ENCODE measurements at regions not wholly inside any gene's neighbourhood (a gene's known extent, or its start where the extent isn't known, plus 50 kb on each side); places are given as distances from the start of the nearest gene placed in this dataset.

DNA sequence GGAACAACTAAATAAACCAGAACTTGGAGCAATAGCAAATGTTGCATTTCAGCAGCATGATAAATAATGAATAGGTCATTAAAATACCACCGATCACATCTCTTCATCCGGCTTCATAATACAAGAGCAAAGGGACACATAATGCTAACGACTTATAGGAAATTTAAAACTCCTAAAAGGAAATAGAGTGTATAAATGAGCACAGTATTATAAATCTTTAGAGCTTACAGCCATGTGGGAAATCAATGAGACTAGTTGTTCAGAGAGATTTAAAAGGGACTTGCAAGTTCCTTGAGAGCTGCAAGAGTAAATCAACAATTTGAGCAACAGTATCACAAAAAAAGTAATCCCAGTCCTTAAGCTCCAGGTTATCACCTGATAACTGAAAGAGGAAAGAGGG lies 677.0 kb downstream of the PLOD2 start:
- Mint-ChIP-seq H3K27ac (no peak overlapping the region), H3K4me1 (no peaks in the 10 kb centered on the region), H3K27me3 (ENCODE audit: low read depth in 3 of 3) (peaks cover 0 to 1% (median 0%) of the 10 kb centered on the region in 3 donors), H3K4me3 (no peak overlapping the region), H3K9me3 (peaks cover 0 to 10% (median 4%) of the 10 kb centered on the region in 7 donors), H3K36me3 (no peaks in the 10 kb centered on the region)
- Histone ChIP-seq H4K20me1 (ENCODE audit: insufficient read depth, low read length) (no peaks in the 10 kb centered on the region), H3K9me3 (replicated peaks in 1 of 2; ENCODE audit: control insufficient read depth in 1 of 2, insufficient read depth in 1 of 2, low read length in 2 of 2) (peaks cover 0 to 4% of the 10 kb centered on the region in 2 donors), H3K79me2 (ENCODE audit: insufficient read depth, low read length) (no peaks in the 10 kb centered on the region), H3K36me3 (replicated peaks in 1 of 2; ENCODE audit: control insufficient read depth in 1 of 2, insufficient read depth in 2 of 2, low read length in 2 of 2) (no peaks in the 10 kb centered on the region), H3K9ac (ENCODE audit: insufficient read depth, low read length, poor library complexity, severe bottlenecking) (no peak overlapping the region), H2AFZ (ENCODE audit: insufficient read depth, low read depth, low read length, poor library complexity, severe bottlenecking) (no peak overlapping the region), H3K4me1 (ENCODE audit: control insufficient read depth in 1 of 2, insufficient read depth in 2 of 2, low read length in 2 of 2) (no peaks in the 10 kb centered on the region), H3K4me2 (replicated peaks; ENCODE audit: extremely low read depth, low read length, poor library complexity, severe bottlenecking) (no peak overlapping the region), H3K27me3 (ENCODE audit: control insufficient read depth in 2 of 2, insufficient read depth in 2 of 2, low read length in 2 of 2) (no peaks in the 10 kb centered on the region), H3K4me3 (replicated peaks in 1 of 3; ENCODE audit: low read depth in 2 of 3, low read length in 3 of 3) (no peak overlapping the region), H3K27ac (ENCODE audit: low read depth in 1 of 2, low read length in 2 of 2) (no peak overlapping the region)
- WGBS (ENCODE audit: insufficient coverage) = no CpG with 5 or more reads among the region's 3 CpGs
- intact Hi-C loops (cut with micrococcal nuclease) = no loop called here
- TF ChIP-seq, protein P1, sequence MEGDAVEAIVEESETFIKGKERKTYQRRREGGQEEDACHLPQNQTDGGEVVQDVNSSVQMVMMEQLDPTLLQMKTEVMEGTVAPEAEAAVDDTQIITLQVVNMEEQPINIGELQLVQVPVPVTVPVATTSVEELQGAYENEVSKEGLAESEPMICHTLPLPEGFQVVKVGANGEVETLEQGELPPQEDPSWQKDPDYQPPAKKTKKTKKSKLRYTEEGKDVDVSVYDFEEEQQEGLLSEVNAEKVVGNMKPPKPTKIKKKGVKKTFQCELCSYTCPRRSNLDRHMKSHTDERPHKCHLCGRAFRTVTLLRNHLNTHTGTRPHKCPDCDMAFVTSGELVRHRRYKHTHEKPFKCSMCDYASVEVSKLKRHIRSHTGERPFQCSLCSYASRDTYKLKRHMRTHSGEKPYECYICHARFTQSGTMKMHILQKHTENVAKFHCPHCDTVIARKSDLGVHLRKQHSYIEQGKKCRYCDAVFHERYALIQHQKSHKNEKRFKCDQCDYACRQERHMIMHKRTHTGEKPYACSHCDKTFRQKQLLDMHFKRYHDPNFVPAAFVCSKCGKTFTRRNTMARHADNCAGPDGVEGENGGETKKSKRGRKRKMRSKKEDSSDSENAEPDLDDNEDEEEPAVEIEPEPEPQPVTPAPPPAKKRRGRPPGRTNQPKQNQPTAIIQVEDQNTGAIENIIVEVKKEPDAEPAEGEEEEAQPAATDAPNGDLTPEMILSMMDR (IDR thresholded peaks at IDR 0.05) = no peak
- no peak for DNase-seq

DNA sequence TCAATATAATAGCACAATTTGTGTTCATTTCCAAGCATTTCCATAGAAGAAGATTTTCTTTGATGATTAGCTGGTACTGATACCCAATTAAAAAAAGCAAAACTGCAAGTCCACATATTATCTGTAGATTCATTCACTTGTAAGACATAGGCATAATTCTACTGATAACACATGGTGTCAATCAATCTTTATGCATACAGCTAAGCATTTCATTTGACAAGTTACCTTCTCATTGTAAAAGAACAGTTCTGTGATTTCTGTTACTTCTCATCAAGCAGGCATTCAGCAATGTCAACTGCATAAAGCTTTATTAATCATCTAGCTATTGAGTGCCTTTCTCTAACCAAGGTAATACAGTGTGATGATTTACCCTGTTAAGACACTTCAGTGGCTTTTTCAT lies 672.0 kb downstream of the PLOD2 start:
- Histone ChIP-seq H3K36me3 (replicated peaks in 1 of 2; ENCODE audit: control insufficient read depth in 1 of 2, insufficient read depth in 2 of 2, low read length in 2 of 2) (no peaks in the 10 kb centered on the region), H3K27me3 (ENCODE audit: control insufficient read depth in 2 of 2, insufficient read depth in 2 of 2, low read length in 2 of 2) (no peaks in the 10 kb centered on the region), H3K4me3 (replicated peaks in 1 of 3; ENCODE audit: low read depth in 2 of 3, low read length in 3 of 3) (no peak overlapping the region), H4K20me1 (ENCODE audit: insufficient read depth, low read length) (no peaks in the 10 kb centered on the region), H3K79me2 (ENCODE audit: insufficient read depth, low read length) (no peaks in the 10 kb centered on the region), H2AFZ (ENCODE audit: insufficient read depth, low read depth, low read length, poor library complexity, severe bottlenecking) (no peak overlapping the region), H3K9me3 (replicated peaks in 1 of 2; ENCODE audit: control insufficient read depth in 1 of 2, insufficient read depth in 1 of 2, low read length in 2 of 2) (peaks cover 0 to 7% of the 10 kb centered on the region in 2 donors), H3K4me2 (replicated peaks; ENCODE audit: extremely low read depth, low read length, poor library complexity, severe bottlenecking) (no peak overlapping the region), H3K4me1 (ENCODE audit: control insufficient read depth in 1 of 2, insufficient read depth in 2 of 2, low read length in 2 of 2) (no peaks in the 10 kb centered on the region), H3K27ac (ENCODE audit: low read depth in 1 of 2, low read length in 2 of 2) (no peak overlapping the region), H3K9ac (ENCODE audit: insufficient read depth, low read length, poor library complexity, severe bottlenecking) (no peak overlapping the region)
- H3K36me3 Mint-ChIP-seq = no peaks in the 10 kb centered on the region
- no peak for DNase-seq
- no peak overlapping the region for H3K27ac Mint-ChIP-seq
- TF ChIP-seq, protein P1 (IDR thresholded peaks at IDR 0.05) = no peak
- H3K9me3 Mint-ChIP-seq = peaks cover 0 to 6% (median 3%) of the 10 kb centered on the region in 7 donors
- peaks cover 0 to 1% (median 0%) of the 10 kb centered on the region in 3 donors for H3K27me3 Mint-ChIP-seq (ENCODE audit: low read depth in 3 of 3)
- intact Hi-C loops (cut with micrococcal nuclease) = no loop called here
- no peaks in the 10 kb centered on the region for H3K4me1 Mint-ChIP-seq
- no peak overlapping the region for H3K4me3 Mint-ChIP-seq

All from CD14-positive monocyte (primary cell).